HFFc6 (cell line): ENCODE measurements at regions not wholly inside any gene's neighbourhood (a gene's known extent, or its start where the extent isn't known, plus 50 kb on each side); places are given as distances from the start of the nearest gene placed in this dataset.

Experiments
- DNase-seq: peaks from one replicate; pipeline ENCODE4 v3.0.0-alpha.2; 2018
- H3K27ac Mint-ChIP-seq: 2 replicates; pipeline ENCODE4 v1.8.0; 2020; ENCODE audit warnings: mild to moderate bottlenecking, mixed read lengths
- H3K27me3 Mint-ChIP-seq: 2 replicates; pipeline ENCODE4 v1.8.0; 2021; ENCODE audit warnings: mild to moderate bottlenecking, moderate library complexity, mixed read lengths; ENCODE audit not compliant: insufficient read depth
- H3K36me3 Mint-ChIP-seq: 2 replicates; pipeline ENCODE4 v1.8.0; 2021; ENCODE audit warnings: low read depth, mixed read lengths
- H3K4me1 Mint-ChIP-seq: 2 replicates; pipeline ENCODE4 v1.8.0; 2020; ENCODE audit warnings: low read depth, mixed read lengths
- H3K4me3 Mint-ChIP-seq: 2 replicates; pipeline ENCODE4 v1.8.0; 2020; ENCODE audit warnings: mild to moderate bottlenecking, moderate library complexity, mixed read lengths
- H3K9me3 Mint-ChIP-seq: 2 replicates; pipeline ENCODE4 v1.8.0; 2020; ENCODE audit warnings: mild to moderate bottlenecking, mixed read lengths
- CTCF ChIP-seq: fragments of 200-600 bp; sonication (generic); IDR thresholded peaks from 2 replicates; pipeline ENCODE4 v1.5.0; 2021; ENCODE audit warnings: antibody characterized with exemption, mild to moderate bottlenecking

GRCh38 chr18:42574871-42575270 is 540.6 kb downstream of the RIT2 start:
- Mint-ChIP-seq H3K27me3 (no peaks in the 10 kb centered on the region), H3K36me3 (no peaks in the 10 kb centered on the region), H3K4me1 (no peaks in the 10 kb centered on the region), H3K27ac (no peak overlapping the region), H3K4me3 (no peak overlapping the region), H3K9me3 (peaks cover 24% of the 10 kb centered on the region)
- no peak for TF ChIP-seq CTCF
- DNase-seq, result no peak

GRCh38 chr18:42576124-42576523 is 539.4 kb downstream of the RIT2 start:
- Mint-ChIP-seq H3K4me1 (no peaks in the 10 kb centered on the region), H3K27ac (no peak overlapping the region), H3K4me3 (no peak overlapping the region), H3K9me3 (peaks cover 24% of the 10 kb centered on the region), H3K36me3 (no peaks in the 10 kb centered on the region), H3K27me3 (no peaks in the 10 kb centered on the region)
- no peak for DNase-seq
- TF ChIP-seq CTCF, result no peak

GRCh38 chr18:42578792-42579191 is 536.7 kb downstream of the RIT2 start:
- DNase-seq, result no peak
- Mint-ChIP-seq H3K36me3 (no peaks in the 10 kb centered on the region), H3K9me3 (peaks cover 19% of the 10 kb centered on the region), H3K4me3 (no peak overlapping the region), H3K27me3 (no peaks in the 10 kb centered on the region), H3K27ac (no peak overlapping the region), H3K4me1 (no peaks in the 10 kb centered on the region)
- no peak for TF ChIP-seq CTCF

DNA sequence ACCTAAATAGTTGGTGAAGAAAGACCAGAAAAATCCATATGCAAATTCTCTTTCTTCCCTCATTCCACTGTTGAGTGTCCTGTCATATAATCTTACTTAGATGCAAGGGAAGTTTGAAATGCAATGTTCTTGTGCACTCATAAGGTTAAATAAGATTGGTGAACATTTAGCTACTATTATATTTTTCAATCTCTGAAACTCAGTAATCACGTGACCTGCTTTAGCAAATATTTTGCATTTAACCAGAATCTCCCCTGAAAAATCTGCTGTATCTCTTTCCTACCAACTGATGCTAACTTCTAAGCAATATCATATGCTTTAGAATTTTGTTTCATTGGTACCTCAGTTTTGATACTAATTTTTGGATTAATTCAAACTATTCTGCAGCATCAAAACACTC is 533.2 kb downstream of the RIT2 start:
- no peaks in the 10 kb centered on the region for H3K4me1 Mint-ChIP-seq
- no peak overlapping the region for H3K4me3 Mint-ChIP-seq
- no peaks in the 10 kb centered on the region for H3K27me3 Mint-ChIP-seq
- H3K27ac Mint-ChIP-seq, result no peak overlapping the region
- no peaks in the 10 kb centered on the region for H3K36me3 Mint-ChIP-seq
- H3K9me3 Mint-ChIP-seq, result peaks cover 32% of the 10 kb centered on the region
- no peak for DNase-seq
- TF ChIP-seq CTCF, result no peak

- Mint-ChIP-seq H3K27ac (no peak overlapping the region), H3K27me3 (no peaks in the 10 kb centered on the region), H3K4me3 (no peak overlapping the region), H3K36me3 (no peaks in the 10 kb centered on the region), H3K9me3 (peaks cover 35% of the 10 kb centered on the region), H3K4me1 (no peaks in the 10 kb centered on the region)
- no peak for TF ChIP-seq CTCF
- no peak for DNase-seq
Measured at GRCh38 chr18:42583283-42583731, 532.2 kb downstream of the RIT2 start.

DNA sequence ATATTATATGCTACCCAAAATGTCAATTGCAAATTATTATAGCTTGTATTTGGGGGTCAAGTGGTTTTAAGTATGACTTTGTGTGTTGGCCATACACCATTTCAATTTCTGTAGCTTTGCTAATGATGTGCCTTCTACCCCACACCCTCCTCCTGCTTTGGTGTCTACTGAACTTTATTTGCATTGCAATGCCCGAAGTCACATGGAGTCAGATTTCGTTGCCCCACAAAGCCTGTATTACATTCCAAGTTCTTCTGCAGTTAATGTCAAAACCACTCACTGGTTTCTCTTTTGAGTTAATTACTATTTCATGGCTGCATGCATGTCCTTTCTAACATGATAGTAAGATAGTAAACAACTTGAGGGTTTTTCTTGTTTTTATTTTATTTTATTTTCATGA is 528.9 kb downstream of the RIT2 start:
- no peaks in the 10 kb centered on the region for H3K36me3 Mint-ChIP-seq
- H3K9me3 Mint-ChIP-seq, result peaks cover 25% of the 10 kb centered on the region
- H3K4me1 Mint-ChIP-seq, result no peaks in the 10 kb centered on the region
- DNase-seq, result no peak
- H3K27ac Mint-ChIP-seq, result no peak overlapping the region
- no peak for TF ChIP-seq CTCF
- H3K27me3 Mint-ChIP-seq, result no peaks in the 10 kb centered on the region
- H3K4me3 Mint-ChIP-seq, result no peak overlapping the region
